Cardiac fibroblast (primary cell): ENCODE measurements at regions not wholly inside any gene's neighbourhood (a gene's known extent, or its start where the extent isn't known, plus 50 kb on each side); places are given as distances from the start of the nearest gene placed in this dataset.

Experiments used
- DNase-seq, 2 donors: peaks; one replicate each; pipeline versions ENCODE4 v3.0.0 to v3.0.0-alpha.2; 2010; ENCODE audit warnings: low read depth in 2 of 2
- H3K4me3 ChIP-seq, 2 donors: replicated peaks in 1 of 2; 1 replicate in 1 of 2; 2 replicates in 1 of 2; pipeline ENCODE4 v1.5.1; 2011; ENCODE audit warnings: low read depth in 2 of 2, low read length in 2 of 2, mild to moderate bottlenecking in 2 of 2, moderate library complexity in 1 of 2
- TF ChIP-seq, protein P1 (sequence below): IDR thresholded peaks from one replicate; pipeline ENCODE4 v1.5.1; 2011; ENCODE audit warnings: low read depth, mild to moderate bottlenecking, low read length, inconsistent platforms

DNA sequence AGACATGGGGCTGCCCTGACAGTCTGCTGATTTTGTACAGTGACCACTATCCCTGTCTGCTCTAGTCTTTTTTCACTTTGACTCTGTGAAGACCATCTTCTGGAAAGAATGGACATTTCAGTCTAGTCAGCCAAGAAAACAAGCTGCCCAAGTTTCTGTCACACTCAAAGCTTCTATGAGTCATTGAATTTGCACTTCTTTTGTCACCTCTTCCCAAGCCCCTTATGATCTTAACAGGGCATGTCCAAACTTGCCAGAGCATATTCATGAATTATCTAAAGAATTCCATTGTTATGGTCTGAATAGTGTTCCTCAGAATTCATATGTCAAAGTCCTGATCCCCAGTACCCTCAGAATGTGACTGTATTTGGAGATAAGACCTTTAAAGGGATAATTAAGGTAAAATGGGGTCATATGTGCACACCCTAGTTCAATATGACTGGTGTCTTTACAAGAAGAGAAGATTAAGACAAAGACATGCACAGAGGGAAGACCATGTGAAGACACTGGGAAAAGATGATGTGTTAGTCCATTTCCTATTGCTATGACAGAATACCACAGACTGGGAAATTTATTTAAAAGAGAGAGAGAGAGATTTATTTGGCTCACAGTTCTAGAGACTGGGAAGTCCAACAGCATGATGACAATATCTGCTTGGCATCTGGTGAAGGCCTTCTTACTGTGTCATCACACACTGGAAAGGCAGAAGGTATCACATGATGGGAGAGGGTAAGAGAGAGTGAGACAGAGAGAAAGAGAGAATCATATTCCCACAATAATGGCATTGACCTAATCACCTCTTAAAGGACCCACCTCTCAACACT lies 242.6 kb downstream of the BTG1 start:
- DNase-seq = peak in 1 of 2 donors; percentile 72
- TF ChIP-seq, protein P1, sequence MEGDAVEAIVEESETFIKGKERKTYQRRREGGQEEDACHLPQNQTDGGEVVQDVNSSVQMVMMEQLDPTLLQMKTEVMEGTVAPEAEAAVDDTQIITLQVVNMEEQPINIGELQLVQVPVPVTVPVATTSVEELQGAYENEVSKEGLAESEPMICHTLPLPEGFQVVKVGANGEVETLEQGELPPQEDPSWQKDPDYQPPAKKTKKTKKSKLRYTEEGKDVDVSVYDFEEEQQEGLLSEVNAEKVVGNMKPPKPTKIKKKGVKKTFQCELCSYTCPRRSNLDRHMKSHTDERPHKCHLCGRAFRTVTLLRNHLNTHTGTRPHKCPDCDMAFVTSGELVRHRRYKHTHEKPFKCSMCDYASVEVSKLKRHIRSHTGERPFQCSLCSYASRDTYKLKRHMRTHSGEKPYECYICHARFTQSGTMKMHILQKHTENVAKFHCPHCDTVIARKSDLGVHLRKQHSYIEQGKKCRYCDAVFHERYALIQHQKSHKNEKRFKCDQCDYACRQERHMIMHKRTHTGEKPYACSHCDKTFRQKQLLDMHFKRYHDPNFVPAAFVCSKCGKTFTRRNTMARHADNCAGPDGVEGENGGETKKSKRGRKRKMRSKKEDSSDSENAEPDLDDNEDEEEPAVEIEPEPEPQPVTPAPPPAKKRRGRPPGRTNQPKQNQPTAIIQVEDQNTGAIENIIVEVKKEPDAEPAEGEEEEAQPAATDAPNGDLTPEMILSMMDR = no peak

DNA sequence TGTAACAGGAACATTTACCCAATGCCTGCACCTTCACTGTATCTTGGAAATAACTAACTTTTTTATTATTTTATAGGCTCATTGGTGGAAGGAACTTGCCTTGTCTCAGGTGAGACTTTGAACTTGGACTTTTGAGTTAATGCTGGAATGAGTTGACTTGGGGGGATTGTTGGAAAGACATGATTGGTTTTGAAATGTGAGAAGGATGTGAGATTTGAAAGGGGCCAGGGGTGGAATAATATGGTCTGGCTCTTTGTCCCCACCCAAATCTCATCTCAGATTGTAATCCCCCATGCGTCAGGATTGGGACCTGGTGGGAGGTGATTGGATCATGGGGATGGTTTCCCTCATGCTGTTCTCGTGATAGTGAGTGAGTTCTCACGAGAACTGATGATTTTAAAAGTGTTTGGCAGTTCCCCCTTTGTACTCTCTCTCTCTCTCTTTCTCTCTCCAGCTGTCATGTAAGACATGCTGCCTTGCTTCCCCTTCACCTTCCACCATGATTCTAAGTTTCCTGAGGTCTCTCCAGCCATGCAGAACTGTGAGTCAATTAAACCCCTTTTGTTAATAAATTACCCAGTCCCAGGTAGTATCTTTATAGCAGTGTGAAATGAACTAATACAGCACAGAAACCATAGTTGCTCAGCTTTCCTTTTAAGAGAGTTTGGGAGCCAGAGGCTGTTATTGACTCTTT lies 244.1 kb downstream of the BTG1 start:
- no peak overlapping the region for H3K4me3 ChIP-seq
- TF ChIP-seq, protein P1 = no peak
- DNase-seq = no peak

More for the DNA sequence above, 242.6 kb downstream of the BTG1 start:
- H3K4me3 ChIP-seq = no peak overlapping the region

DNA sequence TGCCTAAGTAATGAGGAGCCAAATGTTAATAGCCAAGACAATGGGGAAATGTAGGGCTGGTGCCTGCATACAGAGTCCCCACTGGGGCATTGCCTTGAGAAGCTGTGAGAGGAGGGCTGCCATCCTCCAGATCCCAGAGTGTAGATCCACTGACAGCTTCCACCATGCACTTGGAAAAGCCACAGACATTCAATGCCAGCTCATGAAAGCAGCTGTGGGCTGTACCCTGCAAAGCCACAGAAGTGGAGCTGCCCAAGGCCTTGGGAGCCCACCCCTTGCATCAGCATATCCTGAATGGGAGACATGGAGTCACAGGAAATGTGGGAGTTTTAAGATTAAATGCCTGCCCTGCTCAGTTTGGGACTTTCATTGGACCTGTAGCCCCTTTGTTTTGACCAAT lies 244.7 kb downstream of the BTG1 start:
- no peak overlapping the region for H3K4me3 ChIP-seq
- TF ChIP-seq, protein P1 = no peak
- no peak for DNase-seq

DNA sequence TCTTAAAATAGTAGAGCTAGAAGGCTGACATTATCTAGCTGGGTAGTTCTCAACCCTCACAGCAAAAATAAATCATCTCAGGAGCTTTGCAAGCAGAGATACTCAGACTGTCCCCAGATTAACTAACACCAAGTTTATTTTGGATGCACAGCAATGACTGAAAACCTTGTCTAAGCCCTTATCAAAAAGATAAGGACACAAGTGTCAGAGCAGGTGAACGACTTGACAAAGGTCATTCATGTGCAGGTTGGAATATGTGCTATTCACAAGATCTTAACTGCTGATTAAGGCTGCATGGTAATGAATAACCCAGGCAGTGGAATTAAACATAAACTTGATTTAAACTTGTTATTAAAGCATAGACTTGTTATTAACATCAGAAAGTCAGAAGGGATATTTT lies 246.6 kb downstream of the BTG1 start:
- no peak overlapping the region for H3K4me3 ChIP-seq
- DNase-seq = no peak
- TF ChIP-seq, protein P1 = no peak

DNA sequence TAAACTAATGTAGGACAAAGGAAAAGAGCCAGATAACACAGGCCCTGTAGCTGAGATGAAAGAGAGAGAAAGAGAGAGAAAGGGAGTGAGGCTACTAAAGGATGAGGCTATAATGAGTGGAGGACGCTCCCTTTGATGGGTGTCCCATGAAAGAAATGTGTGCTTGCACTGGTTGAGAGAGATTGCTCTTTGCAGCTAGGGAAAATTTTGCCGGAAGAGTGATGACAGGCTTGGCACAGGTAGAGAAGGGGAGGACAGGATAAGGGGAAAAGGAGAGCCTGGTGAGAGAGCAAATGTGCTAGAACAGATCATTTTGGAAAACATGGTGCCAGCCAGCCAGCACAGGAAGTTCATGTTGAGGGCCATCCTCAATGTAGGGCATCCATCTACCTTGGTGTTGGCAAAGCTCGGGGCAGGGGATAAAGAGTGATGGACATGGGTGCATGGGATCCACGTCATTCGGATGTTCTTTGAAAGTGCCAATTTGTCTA lies 248.6 kb downstream of the BTG1 start:
- no peak for DNase-seq
- no peak overlapping the region for H3K4me3 ChIP-seq
- TF ChIP-seq, protein P1 = no peak

DNA sequence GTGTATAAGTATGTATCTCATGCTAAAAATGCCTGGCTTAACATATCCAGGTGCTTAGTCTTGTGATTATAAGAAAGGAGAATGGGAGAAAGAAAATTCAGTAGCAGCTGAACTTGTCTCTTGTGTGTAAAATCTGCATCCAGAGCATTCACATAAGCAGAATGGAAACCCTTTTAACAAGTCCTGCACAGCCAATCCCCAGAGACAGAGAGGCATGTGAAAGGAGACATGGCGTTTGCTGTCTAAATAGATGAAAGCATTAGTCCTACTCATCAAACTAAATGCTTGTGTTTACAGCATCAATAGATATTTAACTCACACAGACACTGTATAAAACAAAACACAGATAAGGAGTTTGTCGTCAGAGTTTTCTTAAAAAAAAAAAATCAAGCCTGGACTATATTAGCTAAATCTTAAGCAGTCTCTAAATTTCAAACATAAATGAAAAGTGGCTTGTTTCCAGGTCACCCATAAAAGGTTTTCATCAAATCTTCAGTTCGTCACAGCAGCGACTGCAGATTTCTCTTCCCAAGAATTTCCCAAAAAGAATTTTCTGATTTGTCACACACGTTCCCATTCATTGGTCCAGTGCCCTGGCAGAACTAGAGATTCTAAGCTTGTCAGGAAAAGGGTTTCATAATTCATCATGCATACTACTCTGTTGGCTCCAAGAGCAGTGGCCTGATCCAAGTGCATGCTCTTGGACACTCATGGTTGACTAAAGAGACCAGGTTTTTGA lies 249.2 kb downstream of the BTG1 start:
- peak; percentile 20 to 70 for DNase-seq
- TF ChIP-seq, protein P1 = no peak
- no peak overlapping the region for H3K4me3 ChIP-seq
